ENCODE measurements at regions not wholly inside any gene's neighbourhood (a gene's known extent, or its start where the extent isn't known, plus 50 kb on each side); places are given as distances from the start of the nearest gene placed in this dataset.

GRCh38 chr9:105886136-105886535 is 191.8 kb downstream of the TMEM38B start:
- Mint-ChIP-seq H3K36me3 (no peaks in the 10 kb centered on the region), H3K27me3 (ENCODE audit: low read depth) (no peaks in the 10 kb centered on the region), H3K4me1 (peaks cover 11% of the 10 kb centered on the region), H3K27ac (no peak overlapping the region), H3K9me3 (no peaks in the 10 kb centered on the region), H3K4me3 (no peak overlapping the region)
- DNase-seq (ENCODE audit: low spot score in 2 of 2, unreplicated experiment in 2 of 2): no peak
- TF ChIP-seq CTCF (IDR thresholded peaks at IDR 0.05; ENCODE audit: unreplicated experiment): no peak

- H3K27ac Mint-ChIP-seq: peak overlapping the region; percentile 55
- peaks cover 11% of the 10 kb centered on the region for H3K4me1 Mint-ChIP-seq
- DNase-seq (ENCODE audit: low spot score in 2 of 2, unreplicated experiment in 2 of 2): no peak
- H3K9me3 Mint-ChIP-seq: no peaks in the 10 kb centered on the region
- TF ChIP-seq CTCF (IDR thresholded peaks at IDR 0.05; ENCODE audit: unreplicated experiment): no peak
- H3K36me3 Mint-ChIP-seq: no peaks in the 10 kb centered on the region
- no peaks in the 10 kb centered on the region for H3K27me3 Mint-ChIP-seq (ENCODE audit: low read depth)
- no peak overlapping the region for H3K4me3 Mint-ChIP-seq
Observed at GRCh38 chr9:105887679-105888078, 193.3 kb downstream of the TMEM38B start.

- peaks cover 11% of the 10 kb centered on the region for H3K4me1 Mint-ChIP-seq
- H3K27me3 Mint-ChIP-seq (ENCODE audit: low read depth): no peaks in the 10 kb centered on the region
- no peak overlapping the region for H3K4me3 Mint-ChIP-seq
- no peaks in the 10 kb centered on the region for H3K36me3 Mint-ChIP-seq
- no peak overlapping the region for H3K27ac Mint-ChIP-seq
- TF ChIP-seq CTCF (IDR thresholded peaks at IDR 0.05; ENCODE audit: unreplicated experiment): no peak
- peaks cover 2% of the 10 kb centered on the region for H3K9me3 Mint-ChIP-seq
- DNase-seq (ENCODE audit: low spot score in 2 of 2, unreplicated experiment in 2 of 2): no peak
Observed at GRCh38 chr9:105890046-105890822, 195.9 kb downstream of the TMEM38B start.

- no peaks in the 10 kb centered on the region for H3K27me3 Mint-ChIP-seq (ENCODE audit: low read depth)
- DNase-seq (ENCODE audit: low spot score in 2 of 2, unreplicated experiment in 2 of 2): no peak
- no peak overlapping the region for H3K4me3 Mint-ChIP-seq
- H3K9me3 Mint-ChIP-seq: peaks cover 36% of the 10 kb centered on the region
- peaks cover 6% of the 10 kb centered on the region for H3K36me3 Mint-ChIP-seq
- no peak overlapping the region for H3K27ac Mint-ChIP-seq
- TF ChIP-seq CTCF (IDR thresholded peaks at IDR 0.05; ENCODE audit: unreplicated experiment): no peak
- peaks cover 2% of the 10 kb centered on the region for H3K4me1 Mint-ChIP-seq
Observed at GRCh38 chr9:105900123-105900522, 205.8 kb downstream of the TMEM38B start.

- Mint-ChIP-seq H3K36me3 (peaks cover 4% of the 10 kb centered on the region), H3K9me3 (peaks cover 36% of the 10 kb centered on the region), H3K27me3 (ENCODE audit: low read depth) (no peaks in the 10 kb centered on the region), H3K4me1 (peaks cover 2% of the 10 kb centered on the region), H3K4me3 (no peak overlapping the region), H3K27ac (no peak overlapping the region)
- TF ChIP-seq CTCF (IDR thresholded peaks at IDR 0.05; ENCODE audit: unreplicated experiment): peak; percentile 73
- peak; percentile 35 to 68 for DNase-seq (ENCODE audit: low spot score in 2 of 2, unreplicated experiment in 2 of 2)
Observed at GRCh38 chr9:105901514-105902109, 207.3 kb downstream of the TMEM38B start.

All from mesothelial cell of epicardium (in vitro differentiated cells).